Uterus (tissue), 2 donors: ENCODE measurements at regions not wholly inside any gene's neighbourhood (a gene's known extent, or its start where the extent isn't known, plus 50 kb on each side); places are given as distances from the start of the nearest gene placed in this dataset.

Experiments used
- POLR2A ChIP-seq, 2 donors: fragments of 450-650 bp; IDR thresholded peaks; one replicate each; pipeline ENCODE4 v1.6.1; 2016; ENCODE audit warnings: antibody characterized with exemption in 2 of 2, mild to moderate bottlenecking in 1 of 2, moderate library complexity in 1 of 2
- TF ChIP-seq, protein P1 (sequence below), 4 experiments: fragments of 200-600 bp in 2 of 4; fragments of 450-650 bp in 2 of 4; sonication (generic) in 2 of 4; IDR thresholded peaks; one replicate each; pipeline ENCODE4 v1.5.1; 2016 to 2019; ENCODE audit warnings: antibody characterized with exemption in 4 of 4, mild to moderate bottlenecking in 2 of 4, moderate library complexity in 1 of 4

DNA sequence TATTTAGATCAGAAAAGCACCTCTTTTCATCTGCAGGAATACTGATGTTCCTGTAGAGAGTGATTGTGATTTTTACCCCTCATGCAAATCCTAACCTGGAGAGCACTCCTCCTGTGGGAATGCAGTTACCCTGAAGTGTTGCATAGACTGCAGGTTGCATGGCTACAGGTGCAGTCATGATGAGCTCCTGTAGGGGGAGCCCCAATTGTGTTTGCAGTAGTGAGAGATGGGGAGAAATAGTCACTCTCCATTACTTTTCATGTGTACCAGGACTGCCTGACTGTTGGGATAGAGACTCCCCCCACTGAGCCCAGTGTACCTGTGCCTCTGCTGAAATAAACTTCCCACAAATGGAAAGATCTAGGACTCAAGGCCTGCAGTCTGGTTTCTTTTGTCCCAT is 1086.5 kb downstream of the SLC6A15 start:
- TF ChIP-seq, protein P1, sequence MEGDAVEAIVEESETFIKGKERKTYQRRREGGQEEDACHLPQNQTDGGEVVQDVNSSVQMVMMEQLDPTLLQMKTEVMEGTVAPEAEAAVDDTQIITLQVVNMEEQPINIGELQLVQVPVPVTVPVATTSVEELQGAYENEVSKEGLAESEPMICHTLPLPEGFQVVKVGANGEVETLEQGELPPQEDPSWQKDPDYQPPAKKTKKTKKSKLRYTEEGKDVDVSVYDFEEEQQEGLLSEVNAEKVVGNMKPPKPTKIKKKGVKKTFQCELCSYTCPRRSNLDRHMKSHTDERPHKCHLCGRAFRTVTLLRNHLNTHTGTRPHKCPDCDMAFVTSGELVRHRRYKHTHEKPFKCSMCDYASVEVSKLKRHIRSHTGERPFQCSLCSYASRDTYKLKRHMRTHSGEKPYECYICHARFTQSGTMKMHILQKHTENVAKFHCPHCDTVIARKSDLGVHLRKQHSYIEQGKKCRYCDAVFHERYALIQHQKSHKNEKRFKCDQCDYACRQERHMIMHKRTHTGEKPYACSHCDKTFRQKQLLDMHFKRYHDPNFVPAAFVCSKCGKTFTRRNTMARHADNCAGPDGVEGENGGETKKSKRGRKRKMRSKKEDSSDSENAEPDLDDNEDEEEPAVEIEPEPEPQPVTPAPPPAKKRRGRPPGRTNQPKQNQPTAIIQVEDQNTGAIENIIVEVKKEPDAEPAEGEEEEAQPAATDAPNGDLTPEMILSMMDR (IDR thresholded peaks at IDR 0.05), result no peak
- TF ChIP-seq POLR2A (IDR thresholded peaks at IDR 0.05), result no peak
